ENCODE measurements at regions not wholly inside any gene's neighbourhood (a gene's known extent, or its start where the extent isn't known, plus 50 kb on each side); places are given as distances from the start of the nearest gene placed in this dataset.

DNA sequence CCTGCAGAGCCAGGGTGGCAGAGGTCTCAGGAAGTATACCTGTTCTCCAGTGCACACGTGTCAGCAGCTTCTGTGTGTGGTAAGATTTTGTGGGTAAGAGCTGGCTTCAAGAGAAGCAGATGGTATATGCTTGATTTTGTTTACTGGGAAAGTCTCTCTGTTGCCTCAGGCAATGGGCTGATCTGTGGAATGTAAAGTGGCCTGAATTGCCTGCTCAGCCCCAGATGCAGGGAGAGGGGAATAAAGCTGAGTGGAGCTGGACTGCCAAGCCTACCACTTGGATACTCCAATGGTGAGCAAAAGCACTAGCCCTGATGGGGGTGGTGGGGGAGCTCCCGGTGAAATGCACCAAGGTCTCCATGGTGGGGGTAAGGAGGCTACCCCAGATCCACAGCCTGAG, 156.1 kb downstream of the WDR11 start:
- TF ChIP-seq CTCF (IDR thresholded peaks at IDR 0.05) (no peak), POLR2A (IDR thresholded peaks at IDR 0.05) (no peak)

Measured in thyroid gland (tissue), 4 donors.